ENCODE measurements at regions not wholly inside any gene's neighbourhood (a gene's known extent, or its start where the extent isn't known, plus 50 kb on each side); places are given as distances from the start of the nearest gene placed in this dataset.

- peaks cover 2% of the 10 kb centered on the region for H3K9me3 ChIP-seq (ENCODE audit: low read depth, low read length)
- H3K36me3 ChIP-seq (ENCODE audit: insufficient read depth, low read length), result no peaks in the 10 kb centered on the region
- no peaks in the 10 kb centered on the region for H3K4me1 ChIP-seq (ENCODE audit: insufficient read depth, low read length)
These were observed 65.0 kb downstream of the CBLN1 start for GRCh38 chr16:49216593-49216992.

GRCh38 chr16:49213594-49213993 lies 68.0 kb downstream of the CBLN1 start:
- H3K4me2 ChIP-seq (ENCODE audit: insufficient read depth, low read length), result no peak overlapping the region
- no peaks in the 10 kb centered on the region for H3K4me1 ChIP-seq (ENCODE audit: insufficient read depth, low read length)
- H3K27me3 ChIP-seq (ENCODE audit: insufficient read depth, low read length), result no peaks in the 10 kb centered on the region
- no peak for DNase-seq (ENCODE audit: insufficient read length, low spot score, missing footprints)
- no peak overlapping the region for H2AFZ ChIP-seq (ENCODE audit: low read length)
- no peak for TF ChIP-seq CTCF (IDR thresholded peaks at IDR 0.05; ENCODE audit: extremely low read depth, low read depth, low read length)
- H3K27ac ChIP-seq (ENCODE audit: low read depth, low read length), result no peak overlapping the region
- no peak overlapping the region for H3K4me3 ChIP-seq (ENCODE audit: insufficient read depth, low read length)
- no peaks in the 10 kb centered on the region for H3K79me2 ChIP-seq (ENCODE audit: insufficient read depth, low read length)
- no peaks in the 10 kb centered on the region for H3K36me3 ChIP-seq (ENCODE audit: insufficient read depth, low read length)
- H4K20me1 ChIP-seq (ENCODE audit: insufficient read depth, low read length), result no peaks in the 10 kb centered on the region
- peaks cover 2% of the 10 kb centered on the region for H3K9me3 ChIP-seq (ENCODE audit: low read depth, low read length)

More at GRCh38 chr16:49216593-49216992, 65.0 kb downstream of the CBLN1 start:
- no peak overlapping the region for H2AFZ ChIP-seq (ENCODE audit: low read length)
- H4K20me1 ChIP-seq (ENCODE audit: insufficient read depth, low read length), result no peaks in the 10 kb centered on the region
- H3K4me2 ChIP-seq (ENCODE audit: insufficient read depth, low read length), result no peak overlapping the region
- no peaks in the 10 kb centered on the region for H3K79me2 ChIP-seq (ENCODE audit: insufficient read depth, low read length)
- DNase-seq (ENCODE audit: insufficient read length, low spot score, missing footprints), result no peak
- no peak overlapping the region for H3K27ac ChIP-seq (ENCODE audit: low read depth, low read length)
- no peak for TF ChIP-seq CTCF (IDR thresholded peaks at IDR 0.05; ENCODE audit: extremely low read depth, low read depth, low read length)
- H3K4me3 ChIP-seq (ENCODE audit: insufficient read depth, low read length), result no peak overlapping the region
- H3K27me3 ChIP-seq (ENCODE audit: insufficient read depth, low read length), result no peaks in the 10 kb centered on the region

GRCh38 chr16:49204191-49204590 lies 77.4 kb downstream of the CBLN1 start:
- H3K36me3 ChIP-seq (ENCODE audit: insufficient read depth, low read length), result no peaks in the 10 kb centered on the region
- no peak overlapping the region for H3K4me2 ChIP-seq (ENCODE audit: insufficient read depth, low read length)
- H3K4me1 ChIP-seq (ENCODE audit: insufficient read depth, low read length), result no peaks in the 10 kb centered on the region
- no peak overlapping the region for H3K27ac ChIP-seq (ENCODE audit: low read depth, low read length)
- H3K9me3 ChIP-seq (ENCODE audit: low read depth, low read length), result no peaks in the 10 kb centered on the region
- DNase-seq (ENCODE audit: insufficient read length, low spot score, missing footprints), result no peak
- H3K27me3 ChIP-seq (ENCODE audit: insufficient read depth, low read length), result no peaks in the 10 kb centered on the region
- H2AFZ ChIP-seq (ENCODE audit: low read length), result no peak overlapping the region
- no peaks in the 10 kb centered on the region for H3K79me2 ChIP-seq (ENCODE audit: insufficient read depth, low read length)
- H3K4me3 ChIP-seq (ENCODE audit: insufficient read depth, low read length), result no peak overlapping the region
- no peaks in the 10 kb centered on the region for H4K20me1 ChIP-seq (ENCODE audit: insufficient read depth, low read length)
- no peak for TF ChIP-seq CTCF (IDR thresholded peaks at IDR 0.05; ENCODE audit: extremely low read depth, low read depth, low read length)

- H3K4me1 ChIP-seq (ENCODE audit: insufficient read depth, low read length), result no peaks in the 10 kb centered on the region
- TF ChIP-seq CTCF (IDR thresholded peaks at IDR 0.05; ENCODE audit: extremely low read depth, low read depth, low read length), result no peak
- no peaks in the 10 kb centered on the region for H3K36me3 ChIP-seq (ENCODE audit: insufficient read depth, low read length)
- H3K4me3 ChIP-seq (ENCODE audit: insufficient read depth, low read length), result no peak overlapping the region
- no peak for DNase-seq (ENCODE audit: insufficient read length, low spot score, missing footprints)
- no peaks in the 10 kb centered on the region for H4K20me1 ChIP-seq (ENCODE audit: insufficient read depth, low read length)
- H2AFZ ChIP-seq (ENCODE audit: low read length), result no peak overlapping the region
- no peaks in the 10 kb centered on the region for H3K9me3 ChIP-seq (ENCODE audit: low read depth, low read length)
- H3K27me3 ChIP-seq (ENCODE audit: insufficient read depth, low read length), result no peaks in the 10 kb centered on the region
- no peak overlapping the region for H3K27ac ChIP-seq (ENCODE audit: low read depth, low read length)
- H3K4me2 ChIP-seq (ENCODE audit: insufficient read depth, low read length), result no peak overlapping the region
- H3K79me2 ChIP-seq (ENCODE audit: insufficient read depth, low read length), result no peaks in the 10 kb centered on the region
These were observed 78.3 kb downstream of the CBLN1 start for GRCh38 chr16:49203361-49203760.
